Neural cell (in vitro differentiated cells): ENCODE measurements at regions not wholly inside any gene's neighbourhood (a gene's known extent, or its start where the extent isn't known, plus 50 kb on each side); places are given as distances from the start of the nearest gene placed in this dataset.

Experiments
- EP300 ChIP-seq: fragments of 450-650 bp; conservative IDR thresholded peaks from 2 replicates; pipeline ENCODE4 v1.6.1; 2014; ENCODE audit warnings: antibody characterized with exemption, mild to moderate bottlenecking, moderate library complexity; ENCODE audit not compliant: poor library complexity, severe bottlenecking
- POLR2AphosphoS5 ChIP-seq: IDR thresholded peaks from 2 replicates; pipeline ENCODE4 v1.6.1; 2012

DNA sequence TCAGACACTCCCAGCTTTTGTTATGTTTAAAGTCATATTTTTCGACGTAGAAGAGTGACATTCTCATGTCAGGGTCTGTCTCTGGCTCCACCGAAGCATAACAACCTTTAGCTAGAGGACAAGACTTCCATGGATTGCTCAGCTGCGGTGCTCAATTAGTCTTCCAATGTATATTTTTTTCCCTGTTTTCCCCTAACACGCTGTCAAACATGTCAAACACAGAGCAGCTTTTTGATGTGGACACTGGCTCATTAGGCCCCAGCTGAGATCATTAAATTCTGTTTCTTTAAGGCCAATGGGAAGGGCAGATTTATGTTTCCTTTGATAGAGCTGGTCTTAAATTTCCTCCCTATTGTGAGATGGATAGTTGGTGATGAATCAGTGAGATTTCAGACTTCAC, 525.4 kb downstream of the PIK3C3 start:
- TF ChIP-seq POLR2AphosphoS5: no peak
- no peak for TF ChIP-seq EP300
